Sigmoid colon (tissue), 4 donors: ENCODE measurements at regions not wholly inside any gene's neighbourhood (a gene's known extent, or its start where the extent isn't known, plus 50 kb on each side); places are given as distances from the start of the nearest gene placed in this dataset.

Experiments used
- CTCF ChIP-seq, 4 experiments: fragments of 450-650 bp in 3 of 4; fragments of 200-600 bp in 1 of 4; IDR thresholded peaks; one replicate each; pipeline ENCODE4 v1.5.1; 2016 to 2019; ENCODE audit warnings: antibody characterized with exemption in 4 of 4, mild to moderate bottlenecking in 3 of 4, moderate library complexity in 2 of 4
- EP300 ChIP-seq, 4 donors: sonication (generic); formaldehyde crosslinking; IDR thresholded peaks; one replicate each; pipeline ENCODE4 v1.6.1; 2017; ENCODE audit warnings: antibody characterized with exemption in 4 of 4
- POLR2A ChIP-seq, 2 donors: fragments of 450-650 bp; IDR thresholded peaks; one replicate each; pipeline ENCODE4 v1.6.1; 2016; ENCODE audit warnings: antibody characterized with exemption in 2 of 2, mild to moderate bottlenecking in 2 of 2, moderate library complexity in 2 of 2
- POLR2AphosphoS5 ChIP-seq, 4 donors: sonication (generic); formaldehyde crosslinking; IDR thresholded peaks; one replicate each; pipeline ENCODE4 v1.6.1; 2017; ENCODE audit warnings: antibody characterized with exemption in 4 of 4

DNA sequence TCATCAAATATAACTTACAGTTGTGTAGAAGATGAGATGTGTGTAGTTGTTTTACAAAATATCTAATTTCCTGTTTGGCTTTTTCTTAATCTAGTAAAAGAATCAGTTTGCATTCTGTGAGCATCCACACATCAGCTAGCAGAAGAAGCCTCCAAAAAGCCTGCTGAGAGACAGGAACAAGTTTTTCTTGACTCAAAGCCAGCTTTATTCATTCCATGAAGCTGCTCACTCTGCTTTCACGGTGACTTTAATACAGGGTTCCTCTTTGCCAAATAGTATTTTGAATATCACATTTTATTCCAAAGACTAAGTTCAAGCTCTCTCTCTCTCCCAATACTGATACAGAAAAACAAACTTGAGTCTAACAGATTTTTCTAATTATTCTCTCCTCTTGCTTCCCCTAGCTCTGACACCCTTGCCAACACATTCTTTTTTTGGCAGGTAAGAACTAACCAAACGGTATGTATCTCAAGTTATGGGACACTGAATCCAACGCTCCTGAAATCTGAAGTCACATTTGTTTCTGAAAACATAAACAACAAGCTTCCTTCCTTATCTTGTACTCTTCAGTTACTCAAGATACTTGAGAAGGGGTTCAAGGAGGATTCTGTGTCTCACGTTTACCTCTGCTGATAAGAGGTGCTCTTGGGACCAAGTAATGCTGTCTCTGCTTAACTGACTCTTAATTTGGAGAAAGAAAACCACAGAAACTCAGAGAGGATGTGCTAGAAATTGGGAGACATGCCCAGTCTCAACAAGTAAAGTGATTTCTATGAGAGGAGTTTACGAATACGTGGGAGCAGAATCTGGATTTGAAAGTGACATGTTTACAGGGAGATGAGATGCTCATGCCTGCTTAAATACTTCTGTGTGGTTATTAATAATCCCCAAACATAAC is 184.2 kb upstream of the SPTLC3 start:
- TF ChIP-seq CTCF (IDR thresholded peaks at IDR 0.05) (no peak), EP300 (IDR thresholded peaks at IDR 0.05) (no peak), POLR2A (IDR thresholded peaks at IDR 0.05) (no peak), POLR2AphosphoS5 (IDR thresholded peaks at IDR 0.05) (no peak)
